GOT3 (cell line): ENCODE measurements at regions not wholly inside any gene's neighbourhood (a gene's known extent, or its start where the extent isn't known, plus 50 kb on each side); places are given as distances from the start of the nearest gene placed in this dataset.

Experiments used
- DNase-seq: peaks from one replicate; lab custom pipeline; 2025; ENCODE audit warnings: mixed read lengths; lab: John Stamatoyannopoulos, UW

GRCh38 chr5:164346785-164347630 lies 841.6 kb downstream of the MAT2B start:
- no peak for DNase-seq

- DNase-seq = no peak
These were observed 844.8 kb downstream of the MAT2B start for GRCh38 chr5:164350236-164350635.

GRCh38 chr5:164351245-164351834 lies 845.9 kb downstream of the MAT2B start:
- DNase-seq = no peak

GRCh38 chr5:164352695-164353094 lies 847.3 kb downstream of the MAT2B start:
- DNase-seq = no peak

- no peak for DNase-seq
These were observed 847.7 kb downstream of the MAT2B start for GRCh38 chr5:164353155-164353554.

- no peak for DNase-seq
These were observed 848.8 kb downstream of the MAT2B start for GRCh38 chr5:164354139-164354751.

- DNase-seq = no peak
These were observed 849.9 kb downstream of the MAT2B start for GRCh38 chr5:164355267-164355830.

- no peak for DNase-seq
These were observed 851.4 kb downstream of the MAT2B start for GRCh38 chr5:164356790-164357189.

- DNase-seq = no peak
These were observed 852.1 kb downstream of the MAT2B start for GRCh38 chr5:164357395-164358033.

GRCh38 chr5:164358531-164359259 lies 853.3 kb downstream of the MAT2B start:
- DNase-seq = no peak

- DNase-seq = no peak
These were observed 854.1 kb downstream of the MAT2B start for GRCh38 chr5:164359260-164360255.

GRCh38 chr5:164360589-164360988 lies 855.2 kb downstream of the MAT2B start:
- no peak for DNase-seq

GRCh38 chr5:164361986-164362385 lies 856.6 kb downstream of the MAT2B start:
- no peak for DNase-seq

GRCh38 chr5:164362835-164363234 lies 857.4 kb downstream of the MAT2B start:
- no peak for DNase-seq

- no peak for DNase-seq
These were observed 859.1 kb downstream of the MAT2B start for GRCh38 chr5:164364237-164365208.

- no peak for DNase-seq
These were observed 865.4 kb downstream of the MAT2B start for GRCh38 chr5:164370841-164371240.

GRCh38 chr5:164372892-164373291 lies 867.5 kb downstream of the MAT2B start:
- no peak for DNase-seq

GRCh38 chr5:164373876-164374275 lies 868.5 kb downstream of the MAT2B start:
- DNase-seq = no peak

- no peak for DNase-seq
These were observed 869.6 kb downstream of the MAT2B start for GRCh38 chr5:164375051-164375450.
